ENCODE measurements at regions not wholly inside any gene's neighbourhood (a gene's known extent, or its start where the extent isn't known, plus 50 kb on each side); places are given as distances from the start of the nearest gene placed in this dataset.
A peak's percentile ranks its signal among the peaks of the same experiment; 100 is the strongest.

DNA sequence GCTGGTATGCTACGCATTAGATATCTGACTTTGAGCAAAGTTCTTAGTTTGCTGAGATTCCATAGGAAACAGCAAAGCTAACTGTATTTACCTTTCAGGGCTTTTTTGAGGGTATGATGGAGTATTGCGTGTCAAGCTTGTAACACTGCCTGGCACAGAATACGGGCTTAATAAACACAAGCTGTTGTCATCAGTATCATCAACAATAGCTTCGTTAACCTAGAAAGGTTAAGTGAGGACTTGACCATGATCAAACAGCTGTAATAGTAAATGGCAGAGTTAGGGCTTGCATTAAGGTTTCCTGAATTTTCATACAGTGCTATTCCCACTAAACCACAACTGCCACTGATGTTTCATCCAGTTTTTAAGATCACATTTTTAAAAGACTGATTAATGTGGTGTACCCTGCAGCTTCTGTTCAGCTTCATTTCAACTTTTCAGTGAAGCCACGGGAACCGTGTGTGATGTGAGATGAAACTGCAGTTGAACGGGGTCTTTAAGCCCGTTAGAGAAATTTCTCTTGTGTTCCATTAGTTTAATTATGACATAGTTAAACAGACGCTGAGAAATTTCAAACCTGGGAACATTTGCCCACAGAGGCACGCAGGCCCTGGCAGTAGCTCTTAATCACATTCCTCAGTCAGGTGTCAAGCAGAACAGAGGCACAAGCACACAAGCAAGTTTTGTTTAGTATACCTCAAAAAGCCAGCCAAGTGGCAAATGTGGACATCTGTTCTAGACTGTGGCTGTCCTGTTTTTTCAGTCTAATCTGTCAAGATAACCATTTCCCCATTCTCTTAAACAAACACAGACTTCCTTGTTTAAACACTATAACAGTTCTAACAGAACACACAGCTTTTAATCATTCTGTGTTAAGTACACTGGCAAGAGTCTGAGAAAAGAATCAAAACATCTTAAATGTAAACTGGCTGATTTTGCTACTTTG is 147.1 kb downstream of the ZNF608 start (continued):
- TF ChIP-seq, protein P1, sequence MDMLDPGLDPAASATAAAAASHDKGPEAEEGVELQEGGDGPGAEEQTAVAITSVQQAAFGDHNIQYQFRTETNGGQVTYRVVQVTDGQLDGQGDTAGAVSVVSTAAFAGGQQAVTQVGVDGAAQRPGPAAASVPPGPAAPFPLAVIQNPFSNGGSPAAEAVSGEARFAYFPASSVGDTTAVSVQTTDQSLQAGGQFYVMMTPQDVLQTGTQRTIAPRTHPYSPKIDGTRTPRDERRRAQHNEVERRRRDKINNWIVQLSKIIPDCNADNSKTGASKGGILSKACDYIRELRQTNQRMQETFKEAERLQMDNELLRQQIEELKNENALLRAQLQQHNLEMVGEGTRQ (IDR thresholded peaks at IDR 0.05; ENCODE audit: low read depth, low read length) = no peak
- TF ChIP-seq, protein P1 (CRISPR knock-in tag; IDR thresholded peaks at IDR 0.05; ENCODE audit: borderline replicate concordance) = no peak
- TF ChIP-seq, protein P2, sequence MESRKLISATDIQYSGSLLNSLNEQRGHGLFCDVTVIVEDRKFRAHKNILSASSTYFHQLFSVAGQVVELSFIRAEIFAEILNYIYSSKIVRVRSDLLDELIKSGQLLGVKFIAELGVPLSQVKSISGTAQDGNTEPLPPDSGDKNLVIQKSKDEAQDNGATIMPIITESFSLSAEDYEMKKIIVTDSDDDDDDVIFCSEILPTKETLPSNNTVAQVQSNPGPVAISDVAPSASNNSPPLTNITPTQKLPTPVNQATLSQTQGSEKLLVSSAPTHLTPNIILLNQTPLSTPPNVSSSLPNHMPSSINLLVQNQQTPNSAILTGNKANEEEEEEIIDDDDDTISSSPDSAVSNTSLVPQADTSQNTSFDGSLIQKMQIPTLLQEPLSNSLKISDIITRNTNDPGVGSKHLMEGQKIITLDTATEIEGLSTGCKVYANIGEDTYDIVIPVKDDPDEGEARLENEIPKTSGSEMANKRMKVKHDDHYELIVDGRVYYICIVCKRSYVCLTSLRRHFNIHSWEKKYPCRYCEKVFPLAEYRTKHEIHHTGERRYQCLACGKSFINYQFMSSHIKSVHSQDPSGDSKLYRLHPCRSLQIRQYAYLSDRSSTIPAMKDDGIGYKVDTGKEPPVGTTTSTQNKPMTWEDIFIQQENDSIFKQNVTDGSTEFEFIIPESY (CRISPR knock-in tag; IDR thresholded peaks at IDR 0.05) = no peak
- no peak for TF ChIP-seq CCAR2 (optimal IDR thresholded peaks at IDR 0.05; ENCODE audit: low read depth, low read length)
- no peak for TF ChIP-seq TOE1 (CRISPR knock-in tag; IDR thresholded peaks at IDR 0.05)
- TF ChIP-seq ZSCAN25 (CRISPR knock-in tag; IDR thresholded peaks at IDR 0.05) = peak; percentile 56; the same call in 1 of the 2 replicates
- TF ChIP-seq SRSF1 (optimal IDR thresholded peaks at IDR 0.05; ENCODE audit: low read depth, low read length) = no peak
- TF ChIP-seq ZNF720 (CRISPR knock-in tag; IDR thresholded peaks at IDR 0.05) = no peak
- TF ChIP-seq POLR2G (IDR thresholded peaks at IDR 0.05; ENCODE audit: low read depth, low read length) = no peak
- no peak for TF ChIP-seq CBFB (CRISPR knock-in tag; IDR thresholded peaks at IDR 0.05)
- TF ChIP-seq ZNF816 (CRISPR knock-in tag; IDR thresholded peaks at IDR 0.05; ENCODE audit: borderline replicate concordance) = no peak
- TF ChIP-seq, protein P3, sequence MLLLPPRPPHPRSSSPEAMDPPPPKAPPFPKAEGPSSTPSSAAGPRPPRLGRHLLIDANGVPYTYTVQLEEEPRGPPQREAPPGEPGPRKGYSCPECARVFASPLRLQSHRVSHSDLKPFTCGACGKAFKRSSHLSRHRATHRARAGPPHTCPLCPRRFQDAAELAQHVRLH (CRISPR knock-in tag; IDR thresholded peaks at IDR 0.05; ENCODE audit: borderline replicate concordance, low read depth) = no peak
- TF ChIP-seq ZNF292 (CRISPR knock-in tag; IDR thresholded peaks at IDR 0.05; ENCODE audit: borderline replicate concordance, low read depth) = peak; percentile 89
- TF ChIP-seq, protein P4, sequence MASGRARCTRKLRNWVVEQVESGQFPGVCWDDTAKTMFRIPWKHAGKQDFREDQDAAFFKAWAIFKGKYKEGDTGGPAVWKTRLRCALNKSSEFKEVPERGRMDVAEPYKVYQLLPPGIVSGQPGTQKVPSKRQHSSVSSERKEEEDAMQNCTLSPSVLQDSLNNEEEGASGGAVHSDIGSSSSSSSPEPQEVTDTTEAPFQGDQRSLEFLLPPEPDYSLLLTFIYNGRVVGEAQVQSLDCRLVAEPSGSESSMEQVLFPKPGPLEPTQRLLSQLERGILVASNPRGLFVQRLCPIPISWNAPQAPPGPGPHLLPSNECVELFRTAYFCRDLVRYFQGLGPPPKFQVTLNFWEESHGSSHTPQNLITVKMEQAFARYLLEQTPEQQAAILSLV (CRISPR knock-in tag; IDR thresholded peaks at IDR 0.05; ENCODE audit: borderline replicate concordance) = no peak
- TF ChIP-seq, protein P5, sequence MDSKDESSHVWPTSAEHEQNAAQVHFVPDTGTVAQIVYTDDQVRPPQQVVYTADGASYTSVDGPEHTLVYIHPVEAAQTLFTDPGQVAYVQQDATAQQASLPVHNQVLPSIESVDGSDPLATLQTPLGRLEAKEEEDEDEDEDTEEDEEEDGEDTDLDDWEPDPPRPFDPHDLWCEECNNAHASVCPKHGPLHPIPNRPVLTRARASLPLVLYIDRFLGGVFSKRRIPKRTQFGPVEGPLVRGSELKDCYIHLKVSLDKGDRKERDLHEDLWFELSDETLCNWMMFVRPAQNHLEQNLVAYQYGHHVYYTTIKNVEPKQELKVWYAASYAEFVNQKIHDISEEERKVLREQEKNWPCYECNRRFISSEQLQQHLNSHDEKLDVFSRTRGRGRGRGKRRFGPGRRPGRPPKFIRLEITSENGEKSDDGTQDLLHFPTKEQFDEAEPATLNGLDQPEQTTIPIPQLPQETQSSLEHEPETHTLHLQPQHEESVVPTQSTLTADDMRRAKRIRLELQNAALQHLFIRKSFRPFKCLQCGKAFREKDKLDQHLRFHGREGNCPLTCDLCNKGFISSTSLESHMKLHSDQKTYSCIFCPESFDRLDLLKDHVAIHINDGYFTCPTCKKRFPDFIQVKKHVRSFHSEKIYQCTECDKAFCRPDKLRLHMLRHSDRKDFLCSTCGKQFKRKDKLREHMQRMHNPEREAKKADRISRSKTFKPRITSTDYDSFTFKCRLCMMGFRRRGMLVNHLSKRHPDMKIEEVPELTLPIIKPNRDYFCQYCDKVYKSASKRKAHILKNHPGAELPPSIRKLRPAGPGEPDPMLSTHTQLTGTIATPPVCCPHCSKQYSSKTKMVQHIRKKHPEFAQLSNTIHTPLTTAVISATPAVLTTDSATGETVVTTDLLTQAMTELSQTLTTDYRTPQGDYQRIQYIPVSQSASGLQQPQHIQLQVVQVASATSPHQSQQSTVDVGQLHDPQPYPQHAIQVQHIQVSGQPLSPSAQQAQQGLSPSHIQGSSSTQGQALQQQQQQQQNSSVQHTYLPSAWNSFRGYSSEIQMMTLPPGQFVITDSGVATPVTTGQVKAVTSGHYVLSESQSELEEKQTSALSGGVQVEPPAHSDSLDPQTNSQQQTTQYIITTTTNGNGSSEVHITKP (CRISPR knock-in tag; IDR thresholded peaks at IDR 0.05; ENCODE audit: low read depth) = no peak
- TF ChIP-seq BRCA1 (CRISPR knock-in tag; IDR thresholded peaks at IDR 0.05) = peak; percentile 21; the same call in 1 of the 2 replicates
- TF ChIP-seq ZNF12 (CRISPR knock-in tag; IDR thresholded peaks at IDR 0.05) = peak; percentile 30; the same call in 1 of the 2 replicates
- peak; percentile 84 for TF ChIP-seq HHEX (CRISPR knock-in tag; IDR thresholded peaks at IDR 0.05)
- TF ChIP-seq ZNF790 (CRISPR knock-in tag; IDR thresholded peaks at IDR 0.05; ENCODE audit: borderline replicate concordance) = no peak
- TF ChIP-seq DR1 (CRISPR knock-in tag; IDR thresholded peaks at IDR 0.05) = no peak
